Fibroblast of mammary gland (primary cell): ENCODE measurements at regions not wholly inside any gene's neighbourhood (a gene's known extent, or its start where the extent isn't known, plus 50 kb on each side); places are given as distances from the start of the nearest gene placed in this dataset.

Source experiments
- DNase-seq: peaks from one replicate; pipeline ENCODE4 v3.0.0-alpha.2; 2010; ENCODE audit warnings: low read depth
- H3K4me3 ChIP-seq: 2 replicates; pipeline ENCODE4 v1.5.1; 2011; ENCODE audit warnings: low read depth, mild to moderate bottlenecking, low read length, moderate library complexity; ENCODE audit not compliant: control insufficient read depth
- CTCF ChIP-seq: conservative IDR thresholded peaks from 2 replicates; pipeline ENCODE4 v1.5.1; 2011; ENCODE audit warnings: low read depth, low read length, inconsistent platforms; ENCODE audit not compliant: control insufficient read depth, insufficient read depth

- no peak overlapping the region for H3K4me3 ChIP-seq
- TF ChIP-seq CTCF = no peak
- DNase-seq = peak; percentile 92
Measured at GRCh38 chr16:86383488-86384262, 126.7 kb upstream of the FOXF1 start.

DNA sequence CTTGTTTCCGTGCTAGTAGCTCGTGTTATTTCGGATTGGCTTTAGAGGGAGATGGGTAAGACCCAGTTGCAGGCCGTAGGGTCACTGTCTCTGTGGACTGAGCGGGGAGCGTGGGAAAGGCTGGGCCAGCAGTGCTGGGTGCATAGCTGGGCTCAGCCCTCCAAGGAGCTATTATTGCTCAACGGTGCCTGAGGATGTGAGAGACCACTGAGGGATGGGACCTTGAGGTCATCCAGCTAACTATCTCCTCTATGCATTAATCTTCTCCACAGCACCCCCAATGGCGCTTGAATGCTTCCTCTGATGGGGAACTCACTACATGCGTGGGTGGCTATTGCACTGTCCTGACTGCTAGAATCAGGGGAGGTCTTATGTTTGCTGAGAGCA lies 126.1 kb upstream of the FOXF1 start:
- DNase-seq = peak; percentile 60
- no peak for TF ChIP-seq CTCF
- H3K4me3 ChIP-seq = no peak overlapping the region

- no peak for DNase-seq
- no peak overlapping the region for H3K4me3 ChIP-seq
- TF ChIP-seq CTCF = no peak
Measured at GRCh38 chr16:86384980-86385379, 125.3 kb upstream of the FOXF1 start.

DNA sequence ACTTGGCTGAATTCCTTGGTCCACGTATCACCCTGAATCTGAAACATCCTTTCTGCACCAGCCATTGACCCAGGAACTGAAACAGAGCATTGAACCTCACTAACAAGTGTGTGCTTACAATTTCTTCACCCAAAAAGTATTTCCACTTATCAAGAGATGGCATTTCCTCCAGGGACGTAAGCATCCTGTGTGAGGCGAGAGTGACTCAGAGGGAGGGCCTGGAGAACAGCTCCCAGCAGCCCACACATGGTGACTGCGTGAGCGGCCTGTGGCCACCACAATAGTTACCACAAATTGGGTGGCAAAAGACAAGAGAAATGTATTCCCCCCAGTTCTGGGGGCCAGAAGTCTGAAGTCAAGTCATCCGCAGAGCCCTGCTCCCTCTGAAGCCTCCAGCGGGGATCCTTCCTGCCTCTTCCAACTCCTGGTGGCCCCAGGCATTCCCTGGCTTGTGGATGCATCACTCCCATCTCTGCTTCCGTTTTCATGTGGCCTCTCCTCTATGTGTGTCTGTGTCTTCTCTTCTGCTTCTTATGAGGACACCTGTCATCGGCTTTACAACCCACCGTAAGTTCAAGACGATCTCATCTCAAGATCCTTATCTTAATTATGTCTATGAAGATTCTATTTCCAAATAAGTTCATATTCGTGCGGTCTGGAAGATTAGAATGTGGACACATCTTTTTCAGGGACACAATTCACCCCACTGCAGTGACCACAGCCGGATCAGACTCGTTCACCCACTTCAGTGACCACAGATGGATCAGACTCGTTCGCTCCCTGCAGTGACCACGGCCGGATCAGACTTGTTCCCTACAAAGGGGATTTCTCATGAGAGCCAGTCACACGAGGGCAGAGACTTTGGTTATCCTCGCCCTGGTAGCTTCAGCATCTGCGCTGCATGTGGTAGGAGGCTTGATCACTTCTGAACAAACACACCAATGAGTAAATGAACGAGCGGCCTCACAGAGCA lies 122.6 kb upstream of the FOXF1 start:
- TF ChIP-seq CTCF = no peak
- no peak overlapping the region for H3K4me3 ChIP-seq
- peak; percentile 97 for DNase-seq

DNA sequence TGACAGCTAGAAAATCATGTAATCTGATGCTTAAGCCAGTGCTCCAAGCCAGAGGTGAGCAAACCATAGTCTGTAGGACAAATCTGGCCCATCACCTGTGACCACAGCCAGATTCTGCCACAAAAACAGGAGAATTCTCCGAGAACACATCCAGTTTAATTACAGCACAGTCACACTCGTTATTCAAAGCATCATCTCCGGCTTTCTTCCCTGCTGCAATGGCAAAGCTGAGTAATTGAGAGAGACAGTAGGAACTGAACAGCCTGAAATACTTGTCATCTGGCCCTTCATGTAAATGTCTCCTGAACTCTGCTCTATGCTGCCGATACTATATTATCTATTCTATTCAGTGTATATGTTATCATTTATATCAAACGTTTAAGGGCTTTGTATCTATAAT lies 121.4 kb upstream of the FOXF1 start:
- TF ChIP-seq CTCF = no peak
- no peak overlapping the region for H3K4me3 ChIP-seq
- DNase-seq = no peak

DNA sequence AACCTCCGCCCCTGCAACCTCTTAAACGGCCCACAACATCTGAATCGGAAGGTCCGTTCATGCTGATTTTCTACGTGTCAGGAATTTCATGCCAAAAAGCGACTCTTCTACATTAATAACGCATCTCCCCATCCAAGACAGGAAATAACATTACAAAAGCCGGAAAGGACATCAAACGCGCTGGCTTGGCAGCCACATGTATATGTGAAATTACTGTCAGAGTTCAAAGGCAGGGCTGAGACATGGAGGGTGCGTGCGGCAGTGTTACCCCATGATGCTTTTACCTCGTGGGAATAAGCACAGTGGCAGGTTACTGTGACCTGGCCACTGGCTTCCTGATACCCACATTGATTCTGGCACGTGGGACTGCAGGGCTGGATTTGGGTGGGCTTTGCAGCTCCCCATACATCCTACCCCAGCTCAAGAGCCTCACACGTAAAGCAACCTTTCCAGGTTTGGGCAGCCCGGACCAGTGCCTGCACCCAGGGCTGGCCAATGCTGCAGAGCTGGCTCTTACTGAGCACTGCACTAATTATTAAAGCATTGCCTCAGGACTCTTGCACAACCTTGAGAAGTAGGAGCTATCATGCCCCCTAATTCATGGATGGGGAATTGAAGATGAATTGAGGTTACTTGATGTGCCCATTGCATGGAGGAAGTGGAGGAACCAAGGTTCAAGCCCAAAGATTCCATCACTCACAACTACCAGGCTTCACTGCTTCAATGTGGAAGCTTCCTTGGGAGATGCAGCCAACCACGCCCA lies 120.6 kb upstream of the FOXF1 start:
- TF ChIP-seq CTCF = no peak
- no peak overlapping the region for H3K4me3 ChIP-seq
- DNase-seq = peak; percentile 61
